ENCODE measurements at regions not wholly inside any gene's neighbourhood (a gene's known extent, or its start where the extent isn't known, plus 50 kb on each side); places are given as distances from the start of the nearest gene placed in this dataset.

DNA sequence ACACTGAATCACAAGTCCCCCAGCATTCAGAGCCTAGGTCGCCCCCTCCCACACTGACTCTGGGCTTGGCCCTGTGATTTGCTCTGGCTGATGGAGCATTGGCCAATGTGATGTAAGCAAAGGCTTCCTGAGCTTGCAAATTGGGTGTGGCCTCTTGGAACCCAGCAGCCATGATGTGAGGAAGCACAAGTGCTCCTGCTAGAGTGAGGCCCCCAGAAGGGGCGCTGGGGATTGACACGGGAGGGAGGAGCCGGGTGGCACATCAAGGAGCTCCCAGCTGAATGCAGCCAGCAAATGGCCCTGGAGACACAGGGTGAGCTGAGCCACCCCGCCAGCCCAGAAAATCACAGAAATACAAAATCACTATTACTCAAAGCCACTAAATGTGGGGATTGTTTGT lies 308.5 kb downstream of the C16orf95 start:
- ATAC-seq (ENCODE audit: insufficient read depth, low read depth): no peak
- H2AFZ ChIP-seq (ENCODE audit: low read depth, low read length): no peak overlapping the region

DNA sequence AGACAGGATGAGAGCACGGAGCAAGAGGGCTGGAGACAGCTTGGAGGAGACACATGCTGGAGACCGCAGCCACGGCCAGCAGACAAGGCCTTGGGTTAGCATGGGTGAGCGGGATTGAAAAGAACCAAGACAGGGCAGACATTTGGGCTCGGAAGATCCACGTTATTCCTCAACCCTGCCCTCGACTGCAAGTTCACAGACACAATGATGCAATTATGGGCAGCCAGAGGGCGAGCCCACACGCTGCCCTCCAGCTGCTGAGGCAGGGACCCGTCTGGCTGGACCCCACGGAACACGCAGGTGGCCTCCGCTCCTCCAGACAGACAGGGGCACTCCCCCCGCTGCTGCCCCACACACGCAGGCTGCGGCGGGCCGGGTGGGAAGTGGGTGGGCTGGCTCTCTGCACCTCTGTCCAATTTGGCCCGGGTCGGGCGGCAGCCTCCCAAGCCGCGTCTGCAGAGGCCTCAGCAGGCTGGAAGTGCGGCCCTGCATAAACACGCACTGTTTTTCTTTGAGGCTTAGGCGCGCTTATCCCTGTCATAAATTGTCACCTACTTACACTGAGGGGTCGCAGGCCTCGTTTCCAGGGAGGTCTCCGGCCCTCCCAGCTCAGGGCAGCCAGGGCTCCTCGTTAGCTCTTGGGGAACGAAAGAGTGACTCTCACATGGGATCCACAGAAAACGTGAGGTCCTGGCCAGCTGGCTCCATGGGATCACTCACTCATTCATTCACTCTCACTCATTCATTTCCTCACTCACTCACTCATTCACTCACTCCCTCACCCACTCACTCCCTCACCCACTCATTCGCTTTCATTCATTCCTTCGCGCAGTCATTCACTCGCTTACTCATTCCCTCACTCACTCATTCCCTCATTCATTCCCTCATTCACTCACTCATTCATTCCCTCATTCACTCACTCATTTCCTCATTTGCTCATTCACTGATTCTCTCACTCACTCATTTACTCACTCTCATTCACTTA lies 303.9 kb downstream of the C16orf95 start:
- no peaks in the 10 kb centered on the region for H3K9me3 ChIP-seq (ENCODE audit: insufficient read depth, low read length, severe bottlenecking)
- no peaks in the 10 kb centered on the region for H3K79me2 ChIP-seq (ENCODE audit: insufficient read depth, low read length)
- H3K27me3 ChIP-seq (ENCODE audit: insufficient read depth, low read length, poor library complexity): no peaks in the 10 kb centered on the region
- H3K4me1 ChIP-seq (ENCODE audit: insufficient read depth, low read length): no peaks in the 10 kb centered on the region
- H3K4me2 ChIP-seq (ENCODE audit: insufficient read depth, low read length): no peak overlapping the region
- no peak for DNase-seq
- no peak overlapping the region for H3K27ac ChIP-seq (ENCODE audit: low read length)
- no peak overlapping the region for H3K9ac ChIP-seq (ENCODE audit: low read depth, low read length)
- no peak for TF ChIP-seq EZH2 (IDR thresholded peaks at IDR 0.05; ENCODE audit: borderline replicate concordance, low read depth, low read length, severe bottlenecking)
- H2AFZ ChIP-seq (ENCODE audit: low read depth, low read length): no peak overlapping the region
- H4K20me1 ChIP-seq (ENCODE audit: insufficient read depth, low read length): no peaks in the 10 kb centered on the region
- no peak for ATAC-seq (ENCODE audit: insufficient read depth, low read depth)
- no peak overlapping the region for H3K4me3 ChIP-seq (ENCODE audit: low read depth in 1 of 2, low read length in 2 of 2)
- no peaks in the 10 kb centered on the region for H3K36me3 ChIP-seq (ENCODE audit: insufficient read depth, low read length)

More for the DNA sequence above, 308.5 kb downstream of the C16orf95 start:
- H3K4me1 ChIP-seq (ENCODE audit: insufficient read depth, low read length): no peaks in the 10 kb centered on the region
- H3K79me2 ChIP-seq (ENCODE audit: insufficient read depth, low read length): no peaks in the 10 kb centered on the region
- DNase-seq: no peak
- H3K9me3 ChIP-seq (ENCODE audit: insufficient read depth, low read length, severe bottlenecking): no peaks in the 10 kb centered on the region
- H3K4me2 ChIP-seq (ENCODE audit: insufficient read depth, low read length): no peak overlapping the region
- TF ChIP-seq EZH2 (IDR thresholded peaks at IDR 0.05; ENCODE audit: borderline replicate concordance, low read depth, low read length, severe bottlenecking): no peak
- TF ChIP-seq, protein P1, sequence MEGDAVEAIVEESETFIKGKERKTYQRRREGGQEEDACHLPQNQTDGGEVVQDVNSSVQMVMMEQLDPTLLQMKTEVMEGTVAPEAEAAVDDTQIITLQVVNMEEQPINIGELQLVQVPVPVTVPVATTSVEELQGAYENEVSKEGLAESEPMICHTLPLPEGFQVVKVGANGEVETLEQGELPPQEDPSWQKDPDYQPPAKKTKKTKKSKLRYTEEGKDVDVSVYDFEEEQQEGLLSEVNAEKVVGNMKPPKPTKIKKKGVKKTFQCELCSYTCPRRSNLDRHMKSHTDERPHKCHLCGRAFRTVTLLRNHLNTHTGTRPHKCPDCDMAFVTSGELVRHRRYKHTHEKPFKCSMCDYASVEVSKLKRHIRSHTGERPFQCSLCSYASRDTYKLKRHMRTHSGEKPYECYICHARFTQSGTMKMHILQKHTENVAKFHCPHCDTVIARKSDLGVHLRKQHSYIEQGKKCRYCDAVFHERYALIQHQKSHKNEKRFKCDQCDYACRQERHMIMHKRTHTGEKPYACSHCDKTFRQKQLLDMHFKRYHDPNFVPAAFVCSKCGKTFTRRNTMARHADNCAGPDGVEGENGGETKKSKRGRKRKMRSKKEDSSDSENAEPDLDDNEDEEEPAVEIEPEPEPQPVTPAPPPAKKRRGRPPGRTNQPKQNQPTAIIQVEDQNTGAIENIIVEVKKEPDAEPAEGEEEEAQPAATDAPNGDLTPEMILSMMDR (IDR thresholded peaks at IDR 0.05; ENCODE audit: borderline replicate concordance, extremely low read depth, low read length, poor library complexity, severe bottlenecking): no peak
- no peak overlapping the region for H3K9ac ChIP-seq (ENCODE audit: low read depth, low read length)
- H3K27me3 ChIP-seq (ENCODE audit: insufficient read depth, low read length, poor library complexity): no peaks in the 10 kb centered on the region
- H4K20me1 ChIP-seq (ENCODE audit: insufficient read depth, low read length): no peaks in the 10 kb centered on the region
- no peak overlapping the region for H3K27ac ChIP-seq (ENCODE audit: low read length)
- no peak overlapping the region for H3K4me3 ChIP-seq (ENCODE audit: low read depth in 1 of 2, low read length in 2 of 2)
- H3K36me3 ChIP-seq (ENCODE audit: insufficient read depth, low read length): no peaks in the 10 kb centered on the region

DNA sequence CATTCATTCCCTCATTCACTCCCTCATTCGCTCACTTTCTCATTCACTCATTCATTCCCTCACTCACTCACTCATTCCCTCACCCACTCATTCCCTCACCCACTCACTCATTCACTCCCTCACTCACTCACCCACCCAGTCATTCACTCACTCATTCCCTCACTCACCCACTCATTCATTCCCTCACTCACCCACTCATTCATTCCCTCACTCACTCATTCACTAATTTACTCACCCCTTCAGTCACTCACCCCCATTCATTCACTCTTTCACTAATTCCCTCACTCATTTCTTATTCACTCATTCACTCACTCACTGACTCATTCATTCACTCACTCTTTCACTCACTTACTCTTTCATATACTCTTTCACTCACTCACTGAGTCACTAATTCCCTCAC lies 303.1 kb downstream of the C16orf95 start:
- Histone ChIP-seq H3K27me3 (ENCODE audit: insufficient read depth, low read length, poor library complexity) (no peaks in the 10 kb centered on the region), H3K4me1 (ENCODE audit: insufficient read depth, low read length) (no peaks in the 10 kb centered on the region), H2AFZ (ENCODE audit: low read depth, low read length) (no peak overlapping the region), H3K4me2 (ENCODE audit: insufficient read depth, low read length) (no peak overlapping the region), H3K4me3 (ENCODE audit: low read depth in 1 of 2, low read length in 2 of 2) (no peak overlapping the region), H3K9ac (ENCODE audit: low read depth, low read length) (no peak overlapping the region), H3K27ac (ENCODE audit: low read length) (no peak overlapping the region), H3K36me3 (ENCODE audit: insufficient read depth, low read length) (no peaks in the 10 kb centered on the region), H4K20me1 (ENCODE audit: insufficient read depth, low read length) (no peaks in the 10 kb centered on the region), H3K79me2 (ENCODE audit: insufficient read depth, low read length) (no peaks in the 10 kb centered on the region), H3K9me3 (ENCODE audit: insufficient read depth, low read length, severe bottlenecking) (no peaks in the 10 kb centered on the region)
- no peak for DNase-seq
- ATAC-seq (ENCODE audit: insufficient read depth, low read depth): no peak
- TF ChIP-seq, protein P1 (IDR thresholded peaks at IDR 0.05; ENCODE audit: borderline replicate concordance, extremely low read depth, low read length, poor library complexity, severe bottlenecking): no peak
- TF ChIP-seq EZH2 (IDR thresholded peaks at IDR 0.05; ENCODE audit: borderline replicate concordance, low read depth, low read length, severe bottlenecking): no peak

DNA sequence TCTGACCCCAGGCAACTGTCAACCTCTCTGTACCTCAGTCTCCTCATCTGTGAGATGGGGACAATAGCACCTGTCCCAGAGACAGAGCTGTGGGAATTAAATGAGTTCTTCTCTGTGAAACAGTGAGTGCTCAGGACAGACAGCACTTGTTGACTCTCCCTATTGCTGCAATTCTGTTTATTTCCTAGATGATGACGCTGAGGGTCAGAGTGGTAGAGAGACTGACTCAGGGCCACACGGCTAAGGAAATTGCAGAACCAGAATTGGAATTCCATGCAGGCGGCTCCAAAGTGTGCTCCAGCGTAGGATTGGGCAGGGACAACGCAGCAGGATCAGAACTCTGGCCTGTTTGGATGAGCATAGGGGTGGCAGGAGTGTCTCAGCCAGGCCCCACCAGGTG lies 302.2 kb downstream of the C16orf95 start:
- TF ChIP-seq, protein P1 (IDR thresholded peaks at IDR 0.05; ENCODE audit: borderline replicate concordance, extremely low read depth, low read length, poor library complexity, severe bottlenecking): no peak
- no peak for TF ChIP-seq EZH2 (IDR thresholded peaks at IDR 0.05; ENCODE audit: borderline replicate concordance, low read depth, low read length, severe bottlenecking)
- Histone ChIP-seq H3K27me3 (ENCODE audit: insufficient read depth, low read length, poor library complexity) (no peaks in the 10 kb centered on the region), H4K20me1 (ENCODE audit: insufficient read depth, low read length) (no peaks in the 10 kb centered on the region), H3K9me3 (ENCODE audit: insufficient read depth, low read length, severe bottlenecking) (no peaks in the 10 kb centered on the region), H3K27ac (ENCODE audit: low read length) (no peak overlapping the region), H3K79me2 (ENCODE audit: insufficient read depth, low read length) (no peaks in the 10 kb centered on the region), H3K36me3 (ENCODE audit: insufficient read depth, low read length) (no peaks in the 10 kb centered on the region), H3K4me3 (ENCODE audit: low read depth in 1 of 2, low read length in 2 of 2) (no peak overlapping the region), H3K4me1 (ENCODE audit: insufficient read depth, low read length) (no peaks in the 10 kb centered on the region), H2AFZ (ENCODE audit: low read depth, low read length) (no peak overlapping the region), H3K9ac (ENCODE audit: low read depth, low read length) (no peak overlapping the region), H3K4me2 (ENCODE audit: insufficient read depth, low read length) (no peak overlapping the region)
- DNase-seq (no peak), ATAC-seq (ENCODE audit: insufficient read depth, low read depth) (no peak)
